ENCODE measurements at regions not wholly inside any gene's neighbourhood (a gene's known extent, or its start where the extent isn't known, plus 50 kb on each side); places are given as distances from the start of the nearest gene placed in this dataset.

GRCh38 chr14:44113769-44114730 lies 393.0 kb downstream of the FSCB start:
- TF ChIP-seq CTCF (IDR thresholded peaks at IDR 0.05; ENCODE audit: low read depth, low read length, poor library complexity, severe bottlenecking), result no peak
- TF ChIP-seq EZH2phosphoT487 (IDR thresholded peaks at IDR 0.05; ENCODE audit: borderline replicate concordance, low read length), result no peak
